H1 (cell line): ENCODE measurements at regions not wholly inside any gene's neighbourhood (a gene's known extent, or its start where the extent isn't known, plus 50 kb on each side); places are given as distances from the start of the nearest gene placed in this dataset.

Experiments used
- CTCF ChIA-PET: fragments of 300-600 bp; sonication (Branson Sonifier 250); formaldehyde crosslinking; loops from one replicate; lab custom pipeline; 2021; ENCODE audit not compliant: partially characterized antibody; lab: Charles Lee
- POLR2A ChIA-PET: fragments of 300-600 bp; sonication (Branson Sonifier 250); formaldehyde crosslinking; loops from one replicate; lab custom pipeline; 2021; ENCODE audit warnings: inconsistent platforms; ENCODE audit not compliant: partially characterized antibody; lab: Charles Lee
- DNase-seq, 2 experiments: peaks; one replicate each; pipeline versions ENCODE4 v3.0.0 to v3.0.0-alpha.2; 2010 to 2022; ENCODE audit warnings: low spot score in 2 of 2, low read depth in 1 of 2, mixed read lengths in 1 of 2
- FAIRE-seq: peaks from 2 replicates; lab custom pipeline; 2011; peaks lifted over from hg19 to GRCh38; lab: Jason Lieb, UNC
- H2AFZ ChIP-seq: 2 replicates; pipeline ENCODE4 v1.8.1; 2012; ENCODE audit warnings: low read length, inconsistent platforms
- H2AK5ac ChIP-seq: 2 replicates; pipeline ENCODE4 v1.6.1; 2013; ENCODE audit warnings: low read depth, low read length
- H2BK120ac ChIP-seq: replicated peaks from 2 replicates; pipeline ENCODE3; 2013; ENCODE audit warnings: low read depth, low read length, inconsistent platforms
- H2BK12ac ChIP-seq: 2 replicates; pipeline ENCODE4 v1.6.1; 2013; ENCODE audit warnings: low read depth, low read length
- H2BK15ac ChIP-seq: 2 replicates; pipeline ENCODE4 v1.6.1; 2013; ENCODE audit warnings: low read length
- H2BK20ac ChIP-seq: 2 replicates; pipeline ENCODE4 v1.6.1; 2013; ENCODE audit warnings: low read length
- H2BK5ac ChIP-seq: 2 replicates; pipeline ENCODE4 v1.6.1; 2013; ENCODE audit warnings: low read depth, low read length
- H3K14ac ChIP-seq: 2 replicates; pipeline ENCODE4 v1.6.1; 2013; ENCODE audit warnings: inconsistent platforms; ENCODE audit not compliant: insufficient read length
- H3K18ac ChIP-seq: 2 replicates; pipeline ENCODE4 v1.6.1; 2013; ENCODE audit warnings: low read length; ENCODE audit errors: extremely low read depth
- H3K23ac ChIP-seq: 2 replicates; pipeline ENCODE4 v1.6.1; 2013; ENCODE audit warnings: inconsistent platforms; ENCODE audit not compliant: insufficient read length
- H3K23me2 ChIP-seq: 2 replicates; pipeline ENCODE4 v1.6.1; 2013; ENCODE audit warnings: low read depth, low read length
- H3K27ac ChIP-seq: 2 replicates; pipeline ENCODE4 v1.6.1; 2011; ENCODE audit warnings: low read depth, low read length, inconsistent platforms
- H3K27me3 ChIP-seq, 4 experiments: replicated peaks in 1 of 4; 1 replicate in 1 of 4; 2 replicates in 3 of 4; pipeline versions ENCODE4 v1.6.1 to v1.8.1; 2011 to 2013; ENCODE audit warnings: low read length in 3 of 4, mild to moderate bottlenecking in 3 of 4, inconsistent platforms in 2 of 4, mixed read lengths in 2 of 4, moderate library complexity in 1 of 4; ENCODE audit not compliant: control insufficient read depth in 3 of 4, insufficient read depth in 3 of 4; ENCODE audit errors: extremely low read depth in 1 of 4
- H3K36me3 ChIP-seq, 4 experiments: 2 replicates each; pipeline versions ENCODE4 v1.6.1 to v1.8.1; 2011 to 2013; ENCODE audit warnings: mild to moderate bottlenecking in 4 of 4, low read length in 3 of 4, moderate library complexity in 2 of 4, control low read depth in 1 of 4, inconsistent platforms in 1 of 4; ENCODE audit not compliant: insufficient read depth in 4 of 4, control insufficient read depth in 2 of 4
- H3K4ac ChIP-seq: replicated peaks from 2 replicates; pipeline ENCODE3; 2013; ENCODE audit warnings: low read length, low read depth, mixed read lengths, inconsistent platforms; ENCODE audit not compliant: insufficient read length
- H3K4me1 ChIP-seq, 4 experiments: replicated peaks in 1 of 4; 1 replicate in 1 of 4; 2 replicates in 3 of 4; pipeline versions ENCODE4 v1.6.1 to v1.8.1; 2011 to 2013; ENCODE audit warnings: low read length in 3 of 4, inconsistent platforms in 2 of 4, mixed read lengths in 1 of 4; ENCODE audit not compliant: insufficient read depth in 4 of 4, control insufficient read depth in 3 of 4
- H3K4me2 ChIP-seq, 2 experiments: 2 replicates each; pipeline versions ENCODE4 v1.6.1 to v1.8.1; 2011 to 2013; ENCODE audit warnings: low read depth in 2 of 2, low read length in 2 of 2, control low read depth in 1 of 2, inconsistent platforms in 1 of 2, mild to moderate bottlenecking in 1 of 2; ENCODE audit not compliant: insufficient read depth in 1 of 2
- H3K4me3 ChIP-seq, 4 experiments: fragments of 200-600, 300-600 bp in 1 of 4; sonication (generic), shearing (Covaris generic), sonication (Bioruptor Twin) in 1 of 4; 2 replicates each; pipeline versions ENCODE4 v1.5.1 to v1.8.1; 2011 to 2016; ENCODE audit warnings: low read length in 4 of 4, low read depth in 3 of 4, control low read depth in 2 of 4, inconsistent platforms in 2 of 4, mild to moderate bottlenecking in 2 of 4, mixed read lengths in 1 of 4, moderate library complexity in 1 of 4; ENCODE audit not compliant: insufficient read depth in 2 of 4; ENCODE audit errors: extremely low read depth in 1 of 4
- H3K56ac ChIP-seq: replicated peaks from 2 replicates; pipeline ENCODE3; 2013; ENCODE audit warnings: low read depth, mild to moderate bottlenecking, mixed read lengths, low read length, inconsistent platforms; ENCODE audit not compliant: insufficient read length
- H3K79me1 ChIP-seq: 2 replicates; pipeline ENCODE4 v1.6.1; 2013; ENCODE audit warnings: low read depth, low read length, control low read depth
- H3K79me2 ChIP-seq, 2 experiments: 2 replicates each; pipeline versions ENCODE4 v1.6.1 to v1.8.1; 2012 to 2013; ENCODE audit warnings: low read length in 2 of 2, mild to moderate bottlenecking in 2 of 2, inconsistent platforms in 1 of 2; ENCODE audit not compliant: insufficient read depth in 2 of 2, control insufficient read depth in 1 of 2
- H3K9ac ChIP-seq, 4 experiments: replicated peaks in 1 of 4; 1 replicate in 1 of 4; 2 replicates in 3 of 4; pipeline versions ENCODE4 v1.6.1 to v1.8.1; 2011 to 2013; ENCODE audit warnings: low read depth in 3 of 4, low read length in 3 of 4, control low read depth in 2 of 4, mild to moderate bottlenecking in 2 of 4, moderate library complexity in 2 of 4, inconsistent platforms in 1 of 4; ENCODE audit errors: extremely low read depth in 1 of 4
- H3K9me3 ChIP-seq, 2 experiments: 2 replicates each; pipeline versions ENCODE4 v1.6.1 to v1.8.1; 2012 to 2013; ENCODE audit warnings: mild to moderate bottlenecking in 2 of 2, moderate library complexity in 2 of 2, control low read depth in 1 of 2, inconsistent platforms in 1 of 2, low read depth in 1 of 2, low read length in 1 of 2, mixed read lengths in 1 of 2; ENCODE audit not compliant: insufficient read depth in 2 of 2
- H4K20me1 ChIP-seq, 2 experiments: replicated peaks in 1 of 2; 2 replicates each; pipeline versions ENCODE3 to v1.8.1; 2011 to 2013; ENCODE audit warnings: inconsistent platforms in 2 of 2, low read length in 2 of 2, mild to moderate bottlenecking in 1 of 2; ENCODE audit not compliant: insufficient read depth in 2 of 2, control insufficient read depth in 1 of 2
- H4K5ac ChIP-seq: 2 replicates; pipeline ENCODE4 v1.6.1; 2013; ENCODE audit warnings: low read length, low read depth, mixed read lengths, inconsistent platforms; ENCODE audit not compliant: insufficient read length
- H4K8ac ChIP-seq: 2 replicates; pipeline ENCODE4 v1.8.0; 2013; ENCODE audit warnings: mild to moderate bottlenecking, moderate library complexity, low read length, inconsistent platforms; ENCODE audit not compliant: insufficient read depth; ENCODE audit errors: extremely low read depth
- H4K91ac ChIP-seq: replicated peaks from 2 replicates; pipeline ENCODE3; 2013; ENCODE audit warnings: low read length, mixed read lengths, inconsistent platforms; ENCODE audit not compliant: insufficient read length
- ATF3 ChIP-seq: IDR thresholded peaks from 2 replicates; pipeline ENCODE4 v1.6.1; 2011; ENCODE audit warnings: low read depth, mild to moderate bottlenecking, low read length; ENCODE audit not compliant: insufficient read depth
- BRCA1 ChIP-seq: IDR thresholded peaks from 2 replicates; pipeline ENCODE4 v1.6.1; 2012; ENCODE audit warnings: low read depth, low read length, improper control_type of control experiment
- CBX8 ChIP-seq: fragments of 300-800, 300-1000 bp; sonication (generic); IDR thresholded peaks from 2 replicates; pipeline ENCODE4 v1.7.1; 2016; ENCODE audit warnings: low read depth, low read length, borderline replicate concordance
- CREB1 ChIP-seq: IDR thresholded peaks from 2 replicates; pipeline ENCODE4 v1.6.1; 2012; ENCODE audit warnings: inconsistent platforms
- GTF2F1 ChIP-seq: IDR thresholded peaks from 2 replicates; pipeline ENCODE4 v1.6.1; 2012; ENCODE audit warnings: low read depth, low read length, improper control_type of control experiment, borderline replicate concordance
- HDAC2 ChIP-seq, 2 experiments: fragments of 300-600 bp in 1 of 2; sonication (generic) in 1 of 2; IDR thresholded peaks; 2 replicates each; pipeline ENCODE4 v1.6.1; 2011 to 2012; ENCODE audit warnings: low read depth in 2 of 2, low read length in 2 of 2, mild to moderate bottlenecking in 2 of 2, moderate library complexity in 2 of 2, borderline replicate concordance in 1 of 2, inconsistent platforms in 1 of 2
- KDM5A ChIP-seq: fragments of 200-600 bp; IDR thresholded peaks from 2 replicates; pipeline ENCODE4 v1.7.1; 2012; ENCODE audit warnings: mild to moderate bottlenecking, low read length, inconsistent platforms, mixed read lengths
- MAFK ChIP-seq: IDR thresholded peaks from 2 replicates; pipeline ENCODE4 v1.6.1; 2012; ENCODE audit warnings: low read depth, mild to moderate bottlenecking, improper control_type of control experiment, low read length
- NANOG ChIP-seq: IDR thresholded peaks from 2 replicates; pipeline ENCODE4 v1.6.1; 2011; ENCODE audit warnings: low read length, low read depth, mild to moderate bottlenecking, inconsistent platforms; ENCODE audit not compliant: insufficient read depth, poor library complexity, severe bottlenecking
- NRF1 ChIP-seq: IDR thresholded peaks from 2 replicates; pipeline ENCODE4 v1.6.1; 2011; ENCODE audit warnings: mild to moderate bottlenecking, low read depth, low read length, improper control_type of control experiment
- RNF2 ChIP-seq: fragments of 200-900, 300-1000 bp; sonication (generic); IDR thresholded peaks from 2 replicates; pipeline ENCODE4 v1.7.1; 2016; ENCODE audit warnings: borderline replicate concordance, low read depth, mild to moderate bottlenecking, antibody characterized with exemption, low read length; ENCODE audit not compliant: poor library complexity, severe bottlenecking; ENCODE audit errors: missing control alignments
- SP2 ChIP-seq: IDR thresholded peaks from 2 replicates; pipeline ENCODE4 v1.6.1; 2012; ENCODE audit warnings: mild to moderate bottlenecking, low read length, inconsistent platforms
- USF2 ChIP-seq: IDR thresholded peaks from 2 replicates; pipeline ENCODE4 v1.6.1; 2011; ENCODE audit warnings: low read length, improper control_type of control experiment
- WGBS, 2 experiments: shearing (Covaris generic) in 1 of 2; methylation state at CpG; one replicate each; pipeline versions ENCODE4 v1.1.6 to v1.1.7; 2013 to 2015; ENCODE audit warnings: low lambda C conversion rate in 2 of 2, mixed read lengths in 2 of 2, inconsistent platforms in 1 of 2, low coverage in 1 of 2, missing lambda C conversion rate in 1 of 2; ENCODE audit not compliant: insufficient replicate concordance in 2 of 2, insufficient coverage in 1 of 2, insufficient read length in 1 of 2; ENCODE audit errors: extremely low coverage in 1 of 2, missing lambda C conversion rate in 1 of 2; 5-methylcytosine and 5-hydroxymethylcytosine counted together

- no peaks in the 10 kb centered on the region for H3K79me1 ChIP-seq
- ChIA-PET POLR2A (no interaction called here), CTCF (no interaction called here)
- H2BK5ac ChIP-seq, result no peak overlapping the region
- H3K56ac ChIP-seq, result no peak overlapping the region
- H3K4me2 ChIP-seq, result no peak overlapping the region
- WGBS, 2 experiments, result 88% methylated on average over 8 of the region's 8 CpGs; no CpG with 5 or more reads in 1 of the 2 experiments
- no peaks in the 10 kb centered on the region for H3K79me2 ChIP-seq
- DNase-seq, result no peak
- H3K4ac ChIP-seq, result no peak overlapping the region
- no peaks in the 10 kb centered on the region for H4K20me1 ChIP-seq
- H4K8ac ChIP-seq, result no peak overlapping the region
- no peak overlapping the region for H4K91ac ChIP-seq
- no peak overlapping the region for H2BK120ac ChIP-seq
- H3K27me3 ChIP-seq, result no peaks in the 10 kb centered on the region
- H3K4me1 ChIP-seq, result peaks cover 0 to under 1% (median 0%) of the 10 kb centered on the region in 4 experiments; a peak in 2 of 7 replicates
- H3K4me3 ChIP-seq, result no peak overlapping the region
- no peaks in the 10 kb centered on the region for H3K36me3 ChIP-seq
- H2AFZ ChIP-seq, result no peak overlapping the region
- no peak overlapping the region for H3K27ac ChIP-seq
- H4K5ac ChIP-seq, result no peak overlapping the region
- no peak overlapping the region for H3K14ac ChIP-seq
- H3K18ac ChIP-seq, result no peak overlapping the region
- H3K9ac ChIP-seq, result no peak overlapping the region
- no peak overlapping the region for H3K23ac ChIP-seq
- no peak overlapping the region for H2BK20ac ChIP-seq
- H2BK12ac ChIP-seq, result no peak overlapping the region
- H2AK5ac ChIP-seq, result no peak overlapping the region
- H3K9me3 ChIP-seq, result no peaks in the 10 kb centered on the region
- no peak overlapping the region for H2BK15ac ChIP-seq
- H3K23me2 ChIP-seq, result no peaks in the 10 kb centered on the region
- FAIRE-seq, result no peak
- TF ChIP-seq CREB1 (no peak), NANOG (no peak), NRF1 (no peak), ATF3 (no peak), KDM5A (no peak), RNF2 (no peak), USF2 (no peak), HDAC2 (IDR thresholded peaks at IDR 0.05; ENCODE audit: borderline replicate concordance in 1 of 2, low read depth in 2 of 2, low read length in 2 of 2) (no peak), CBX8 (no peak), MAFK (no peak), BRCA1 (no peak), SP2 (no peak), GTF2F1 (no peak)
Measured at GRCh38 chr6:168819546-168819945, 378.6 kb downstream of the SMOC2 start.
